GM21390 (cell line): ENCODE measurements at regions not wholly inside any gene's neighbourhood (a gene's known extent, or its start where the extent isn't known, plus 50 kb on each side); places are given as distances from the start of the nearest gene placed in this dataset.
"Not testable (repeated sequence)": the region's sequence is repeated elsewhere in the genome, so short reads cannot be mapped to it uniquely, and the experiment has no call there.

Experiments used
- ATAC-seq: cut with Tn5 transposase; IDR thresholded peaks from one replicate; pipeline ENCODE4 v1.9.1; 2021; ENCODE audit not compliant: unreplicated experiment

DNA sequence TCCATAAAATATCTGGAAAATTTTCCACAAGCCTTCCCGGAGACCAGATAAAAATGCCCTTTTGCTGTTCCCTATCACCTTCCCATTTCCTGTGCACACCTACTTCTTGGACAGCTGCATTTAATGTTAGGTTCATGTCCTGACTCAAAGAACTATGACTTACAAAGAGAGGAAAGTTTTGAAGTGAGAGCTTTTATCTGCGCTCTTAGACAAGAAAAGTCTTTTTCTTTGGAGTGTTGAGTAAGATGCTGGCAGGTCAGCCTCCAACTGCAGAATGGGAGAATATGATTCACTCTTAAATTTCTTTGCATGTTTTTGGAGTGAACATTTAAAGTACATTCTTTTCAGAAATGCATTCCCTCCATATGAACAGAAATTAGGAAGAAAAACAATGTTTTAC, 147.3 kb upstream of the DPH6 start:
- no peak for ATAC-seq

- no peak for ATAC-seq
Observed at GRCh38 chr15:35693886-35694285, 147.9 kb upstream of the DPH6 start.

GRCh38 chr15:35695003-35695402, 149.0 kb upstream of the DPH6 start:
- no peak for ATAC-seq

DNA sequence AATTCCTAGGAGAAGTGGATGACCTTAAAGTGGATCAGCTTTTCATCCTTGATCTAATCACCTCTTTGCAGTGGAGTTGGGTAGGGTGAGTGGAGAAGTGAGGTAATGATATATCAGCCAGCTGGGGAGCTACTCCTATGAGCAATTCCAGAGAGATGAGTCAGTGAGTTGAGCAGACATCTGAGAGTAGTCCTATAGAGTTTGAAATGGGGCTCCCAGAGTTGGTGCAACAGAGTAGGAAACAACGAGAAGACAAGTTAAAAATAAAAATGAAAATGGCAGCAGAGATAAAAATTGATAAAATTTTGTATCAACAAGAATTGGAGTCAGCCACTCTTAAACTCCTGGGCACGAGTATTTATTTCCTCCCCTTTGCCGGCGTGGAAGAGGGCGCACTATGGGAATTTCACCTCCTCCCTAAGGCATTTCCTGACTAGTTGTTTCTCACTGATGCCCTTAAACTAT, 150.8 kb upstream of the DPH6 start:
- no peak for ATAC-seq

DNA sequence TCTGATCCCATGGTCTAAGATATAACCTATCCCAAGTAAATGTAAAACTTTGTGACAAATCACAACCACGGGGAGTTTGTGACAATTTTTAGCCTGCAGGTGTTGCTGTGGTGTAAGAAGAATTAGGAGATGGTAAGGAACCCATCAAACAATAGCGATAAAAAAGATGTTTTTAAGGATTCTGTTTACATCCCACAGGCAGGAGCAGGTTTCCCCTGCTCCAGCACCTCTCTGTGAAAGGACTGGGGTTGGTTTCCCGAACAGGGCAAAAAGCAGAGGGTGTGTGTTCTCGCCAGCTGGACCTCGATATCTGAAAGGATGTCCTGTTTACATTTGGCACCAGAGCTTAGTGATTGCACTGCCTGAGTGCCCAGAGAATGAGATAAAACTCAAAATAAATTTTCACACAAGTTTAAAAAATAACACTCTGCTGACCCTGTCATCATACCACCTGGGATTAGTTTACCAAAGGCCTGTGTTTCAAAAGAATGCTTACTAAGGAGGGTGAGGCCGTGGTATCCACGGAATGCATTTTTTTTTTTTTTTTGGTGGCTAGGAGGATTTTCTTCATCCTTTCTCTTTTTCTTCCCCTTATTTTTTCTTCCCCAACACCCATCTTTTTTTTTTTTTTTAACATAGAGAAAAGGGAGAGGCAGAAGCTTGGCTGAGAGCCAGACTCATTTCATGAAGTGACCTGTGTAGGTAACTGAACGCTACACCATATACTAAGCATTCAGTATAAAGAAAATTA, 151.8 kb upstream of the DPH6 start:
- ATAC-seq: no peak

GRCh38 chr15:35698331-35698730, 152.4 kb upstream of the DPH6 start:
- no peak for ATAC-seq

- ATAC-seq: no peak
Observed at GRCh38 chr15:35698966-35699575, 153.1 kb upstream of the DPH6 start.

- ATAC-seq: not testable (repeated sequence)
Observed at GRCh38 chr15:35700091-35700593, 154.2 kb upstream of the DPH6 start.

GRCh38 chr15:35701402-35702046, 155.6 kb upstream of the DPH6 start:
- ATAC-seq: no peak

- no peak for ATAC-seq
Observed at GRCh38 chr15:35702946-35703495, 157.1 kb upstream of the DPH6 start.

GRCh38 chr15:35705030-35705883, 159.3 kb upstream of the DPH6 start:
- ATAC-seq: no peak

DNA sequence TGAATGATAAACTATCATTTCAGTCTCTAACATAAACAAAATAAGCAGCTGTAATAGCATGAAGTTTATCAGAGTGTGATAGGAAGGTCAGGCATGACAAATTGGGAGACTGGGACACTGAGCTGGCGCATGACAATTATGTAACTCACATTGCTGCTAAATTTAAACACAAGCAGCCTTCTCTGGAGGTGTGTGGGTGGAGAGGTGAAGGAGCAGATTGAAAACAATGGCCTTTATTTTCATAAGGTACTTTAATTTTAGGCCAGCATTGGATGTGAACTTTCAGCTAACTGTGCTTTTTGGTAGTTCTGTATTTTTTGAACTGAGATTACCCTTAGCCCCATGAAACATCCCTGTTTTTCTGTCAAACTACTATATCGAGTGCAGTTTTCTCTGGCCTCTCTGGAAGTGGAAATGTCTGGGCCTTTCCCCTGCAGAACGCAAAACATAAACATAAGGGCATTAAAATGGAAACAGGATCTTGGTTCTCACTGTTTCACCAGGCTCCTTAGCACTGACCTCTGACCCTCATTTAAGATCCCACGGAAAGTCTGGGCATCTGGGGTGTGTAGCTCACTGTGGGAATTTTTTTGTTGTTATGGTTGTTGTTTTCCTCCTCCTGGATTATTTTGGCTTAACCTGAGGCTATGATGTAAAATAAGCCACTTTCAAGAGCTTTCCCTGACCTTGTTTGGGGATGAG, 160.1 kb upstream of the DPH6 start:
- no peak for ATAC-seq

DNA sequence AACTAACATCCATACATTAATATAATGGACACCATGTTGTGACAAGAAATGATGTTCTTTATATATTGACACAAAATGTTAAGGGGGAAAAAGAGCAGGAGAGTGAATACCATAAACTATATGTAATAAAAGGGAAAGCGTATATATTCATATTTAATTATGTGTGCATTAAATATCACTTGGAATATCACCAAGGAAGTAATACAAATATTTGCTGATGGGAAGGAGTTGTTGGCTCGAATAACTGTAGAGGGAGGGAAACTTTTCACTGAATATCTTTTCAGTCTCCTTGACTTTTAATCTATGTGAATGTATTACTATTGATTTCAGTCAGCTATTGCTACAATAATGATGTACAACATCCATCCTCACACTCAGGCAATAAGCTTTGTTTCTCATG, 167.0 kb upstream of the DPH6 start:
- no peak for ATAC-seq

GRCh38 chr15:35713733-35714132, 167.8 kb upstream of the DPH6 start:
- no peak for ATAC-seq

GRCh38 chr15:35717721-35718120, 171.8 kb upstream of the DPH6 start:
- ATAC-seq: no peak

- no peak for ATAC-seq
Observed at GRCh38 chr15:35720019-35720418, 174.1 kb upstream of the DPH6 start.

DNA sequence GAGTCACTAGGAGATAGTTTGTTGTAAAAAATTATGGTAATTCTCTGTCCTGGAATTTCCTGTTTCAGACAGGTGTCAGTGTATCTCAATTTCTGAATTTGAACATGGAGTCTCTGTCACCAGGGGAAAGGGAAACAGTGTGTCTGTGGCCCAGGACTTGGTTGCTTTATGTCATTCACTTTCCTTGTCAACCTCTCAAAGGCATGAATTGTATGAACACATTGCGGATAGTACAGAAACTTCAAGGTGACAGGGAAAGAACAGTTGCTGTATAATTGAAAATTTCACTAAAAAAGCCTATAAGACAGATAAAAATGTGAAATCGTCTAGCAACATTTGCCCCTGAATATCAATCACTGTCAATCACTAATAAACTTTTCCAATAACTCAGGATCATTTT, 175.0 kb upstream of the DPH6 start:
- no peak for ATAC-seq

- no peak for ATAC-seq
Observed at GRCh38 chr15:35721751-35722150, 175.8 kb upstream of the DPH6 start.

DNA sequence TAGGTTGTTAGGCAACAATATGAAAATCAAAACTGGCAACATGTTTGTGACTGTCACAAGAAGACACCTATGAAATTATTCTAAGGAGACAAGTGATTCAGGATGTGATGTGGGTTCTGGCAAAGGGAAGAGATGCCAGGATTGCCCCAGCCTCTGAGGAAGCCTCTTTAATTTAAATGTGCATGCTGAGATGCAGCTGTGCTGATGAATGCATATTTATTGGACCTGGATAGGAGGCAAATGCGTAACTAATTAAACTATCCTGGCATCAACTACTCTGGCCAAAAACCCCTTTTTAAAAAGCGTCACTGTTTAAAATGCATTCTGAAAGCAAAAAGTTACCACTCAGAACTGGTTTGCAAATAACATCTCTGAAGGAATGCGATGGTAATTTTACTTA, 176.5 kb upstream of the DPH6 start:
- ATAC-seq: no peak
